GM21717 (cell line): ENCODE measurements at regions not wholly inside any gene's neighbourhood (a gene's known extent, or its start where the extent isn't known, plus 50 kb on each side); places are given as distances from the start of the nearest gene placed in this dataset.
"Not testable (repeated sequence)": the region's sequence is repeated elsewhere in the genome, so short reads cannot be mapped to it uniquely, and the experiment has no call there.

ENCODE experiments used
- ATAC-seq: cut with Tn5 transposase; IDR thresholded peaks from one replicate; pipeline ENCODE4 v1.9.1; 2021; ENCODE audit warnings: mild to moderate bottlenecking, moderate library complexity; ENCODE audit not compliant: unreplicated experiment

GRCh38 chr5:145027286-145027685, 807.9 kb downstream of the PRELID2 start:
- no peak for ATAC-seq

DNA sequence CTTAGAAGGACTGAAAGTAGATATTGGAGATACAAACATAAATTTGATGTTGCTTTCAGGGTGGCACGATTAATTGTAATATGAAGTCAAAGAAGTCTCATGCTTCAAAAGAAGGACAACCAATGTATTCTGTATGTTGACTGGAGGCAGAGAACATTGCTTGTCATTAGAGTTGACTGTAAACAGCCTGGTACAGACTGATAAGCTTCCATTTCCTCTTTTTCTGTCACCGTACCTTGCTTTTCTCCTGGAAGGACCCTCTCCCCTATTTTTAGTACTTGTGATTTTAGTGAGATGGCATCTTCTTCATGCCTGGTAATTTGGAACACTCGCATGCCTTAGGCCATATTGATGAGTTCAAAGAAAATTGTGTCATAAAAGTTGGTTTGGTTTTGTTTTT, 809.4 kb downstream of the PRELID2 start:
- no peak for ATAC-seq

GRCh38 chr5:145015146-145015545, 820.0 kb downstream of the PRELID2 start:
- no peak for ATAC-seq

DNA sequence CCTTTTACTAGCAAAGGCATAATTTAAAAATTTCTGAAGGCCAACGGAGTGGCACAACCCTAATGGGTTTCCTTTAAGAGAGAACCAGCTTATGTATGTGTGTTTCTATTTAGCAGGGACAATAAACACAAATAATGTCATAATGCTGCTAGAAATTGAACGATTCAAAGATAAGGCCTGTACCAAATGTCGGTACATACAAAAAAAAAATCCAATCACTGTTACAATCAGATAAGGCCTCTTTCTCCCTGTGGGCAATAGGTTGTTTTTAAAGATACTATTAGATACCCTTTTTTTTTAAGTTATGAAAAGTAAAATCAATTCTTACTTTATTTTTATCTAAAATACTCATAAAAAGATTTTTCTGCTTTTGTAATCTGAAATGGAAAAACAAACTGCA, 821.0 kb downstream of the PRELID2 start:
- ATAC-seq: no peak

DNA sequence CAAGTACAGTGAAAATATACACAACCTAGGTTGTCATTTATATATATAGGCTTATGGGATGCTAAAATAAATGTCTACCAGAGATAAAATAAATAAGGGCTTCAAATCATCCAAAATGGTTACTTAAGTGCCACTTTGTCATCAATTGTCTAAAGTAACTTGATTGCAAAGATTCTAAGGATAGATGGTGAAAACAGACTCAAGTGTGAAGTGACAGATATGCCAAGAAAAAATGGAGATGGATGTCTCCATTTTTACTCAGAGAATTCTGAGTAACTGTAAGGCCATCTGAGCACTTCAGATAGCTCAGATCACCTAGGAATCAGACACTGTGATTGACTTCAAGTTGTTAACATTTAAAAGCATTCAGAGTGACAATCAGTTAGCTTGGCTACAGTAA, 824.3 kb downstream of the PRELID2 start:
- no peak for ATAC-seq

- no peak for ATAC-seq
Observed at GRCh38 chr5:145008876-145009530, 826.1 kb downstream of the PRELID2 start.

- ATAC-seq: not testable (repeated sequence)
Observed at GRCh38 chr5:144994356-144994755, 823.7 kb downstream of the KCTD16 start.

- ATAC-seq: no peak
Observed at GRCh38 chr5:144983101-144983500, 812.4 kb downstream of the KCTD16 start.

DNA sequence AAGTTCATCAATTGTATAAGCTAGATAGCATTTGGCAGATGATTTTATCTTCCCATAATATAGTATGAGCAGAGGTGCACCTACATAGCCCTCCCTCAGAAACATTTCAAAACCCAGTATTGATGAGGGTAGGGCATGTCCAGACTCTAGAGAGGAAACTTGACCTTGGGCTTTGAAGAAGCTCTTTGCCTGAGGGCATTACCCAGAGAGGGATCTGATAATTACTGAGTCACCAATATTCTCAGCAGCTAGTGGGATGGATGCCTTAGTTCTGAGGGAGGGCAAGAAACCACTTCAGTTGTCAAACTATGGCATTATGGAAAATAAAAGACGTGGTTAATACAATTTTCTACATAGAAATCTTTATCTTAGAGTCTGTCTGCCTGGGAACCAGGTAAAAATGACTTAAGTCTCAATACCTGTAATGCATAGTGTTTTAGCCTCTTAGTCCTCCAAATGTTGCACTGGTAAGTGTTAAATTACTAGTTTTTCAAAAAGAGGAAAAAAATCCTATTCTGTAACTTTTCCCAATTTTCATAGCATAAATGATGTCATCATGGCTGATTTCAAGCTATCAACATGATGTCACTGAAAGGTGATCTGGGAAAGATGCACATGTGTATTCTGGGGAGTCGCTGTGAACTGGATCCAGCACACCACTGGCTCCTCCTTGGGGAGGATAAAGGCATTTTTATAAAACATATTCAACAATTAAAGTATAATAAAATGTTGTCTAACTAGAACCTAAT, 809.0 kb downstream of the KCTD16 start:
- no peak for ATAC-seq

DNA sequence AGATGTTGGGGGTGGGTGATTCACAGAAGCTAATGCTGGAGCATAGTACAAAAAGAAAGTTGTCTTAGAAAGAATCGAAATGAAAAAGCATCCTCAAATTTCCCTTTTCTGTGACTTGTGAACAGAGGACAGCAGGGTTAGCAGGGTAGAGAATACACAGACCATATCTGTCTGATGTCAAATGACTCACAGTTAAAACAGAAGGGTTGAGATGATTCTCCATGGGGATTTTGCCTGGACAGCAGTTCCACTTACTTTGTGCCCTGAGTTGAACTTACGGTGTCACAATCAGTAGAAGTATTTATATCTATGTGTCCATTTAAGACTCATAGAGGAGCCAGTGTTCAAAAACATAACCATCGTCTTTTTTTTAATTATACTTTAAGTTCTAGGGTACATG, 801.6 kb downstream of the KCTD16 start:
- no peak for ATAC-seq

DNA sequence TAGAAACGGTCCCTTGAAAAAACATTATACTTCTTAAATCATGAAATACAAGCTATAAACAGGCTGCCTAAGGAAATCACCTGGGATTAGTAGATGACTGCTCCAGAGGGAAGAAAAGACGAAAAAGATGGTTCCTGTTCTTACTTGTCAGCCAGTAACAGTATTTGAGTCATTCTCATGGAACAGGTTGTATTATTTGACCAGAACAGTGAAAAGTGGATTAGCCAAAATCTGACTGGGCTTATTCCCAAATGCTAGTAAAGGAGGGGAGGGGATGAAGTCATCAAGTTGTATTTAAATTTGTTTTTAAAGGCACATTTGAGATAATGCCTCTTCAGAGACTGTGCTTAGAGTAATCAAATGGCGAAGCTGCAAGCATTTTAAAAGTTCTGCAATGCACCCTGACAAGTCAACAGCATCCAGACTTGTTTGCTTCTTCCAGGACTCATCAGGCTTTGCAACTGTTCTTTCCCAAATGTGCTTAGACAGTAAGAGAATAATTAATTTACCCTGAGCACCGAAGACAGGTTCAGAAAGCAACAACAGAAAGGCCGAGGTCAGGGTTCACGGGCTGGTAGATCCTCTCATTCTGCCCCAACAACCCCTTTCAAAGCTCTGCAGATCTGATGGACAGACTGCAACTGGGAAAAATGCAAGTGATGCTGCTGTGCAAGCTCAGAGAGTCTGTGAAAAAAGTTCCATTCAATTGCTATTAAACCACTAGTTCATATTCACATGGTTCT, 800.6 kb downstream of the KCTD16 start:
- ATAC-seq: no peak

GRCh38 chr5:144960296-144960695, 789.6 kb downstream of the KCTD16 start:
- ATAC-seq: no peak

DNA sequence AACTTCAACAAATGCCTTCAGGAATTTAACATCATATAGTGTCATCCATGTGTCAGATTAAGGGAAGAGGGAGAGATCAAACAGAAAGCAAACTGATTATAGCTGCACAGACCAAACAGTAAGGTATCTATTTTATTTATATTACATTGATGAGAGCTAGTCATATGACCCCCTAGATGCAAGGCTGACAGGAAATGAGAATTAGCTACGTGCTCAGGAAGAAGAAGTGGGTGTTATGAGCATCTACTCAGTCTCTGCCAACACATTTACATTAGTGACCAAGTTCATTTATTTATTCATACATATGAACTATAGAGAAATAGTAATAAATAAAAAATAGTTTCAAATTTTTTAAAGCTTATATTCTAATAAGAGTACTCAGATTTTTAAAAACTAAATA, 787.3 kb downstream of the KCTD16 start:
- ATAC-seq: no peak

- no peak for ATAC-seq
Observed at GRCh38 chr5:144950996-144951395, 780.3 kb downstream of the KCTD16 start.

DNA sequence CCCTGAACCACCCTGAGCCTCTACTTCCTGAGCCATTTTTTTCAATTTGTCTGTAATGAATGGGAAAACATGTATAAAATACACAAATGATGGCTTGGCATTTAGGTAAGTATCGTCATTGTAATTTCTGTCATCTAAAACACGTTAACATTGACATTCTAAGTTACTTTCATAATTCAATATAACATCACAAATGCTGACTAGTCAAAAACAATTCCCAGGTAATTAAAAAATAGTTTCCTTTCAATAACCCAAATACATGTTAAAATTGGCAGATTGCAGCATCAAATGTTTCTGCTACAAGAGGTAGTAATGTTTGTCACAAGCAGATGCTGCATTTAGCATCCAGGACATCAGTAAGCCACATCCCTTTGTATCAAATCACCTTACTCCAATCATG, 776.4 kb downstream of the KCTD16 start:
- no peak for ATAC-seq

DNA sequence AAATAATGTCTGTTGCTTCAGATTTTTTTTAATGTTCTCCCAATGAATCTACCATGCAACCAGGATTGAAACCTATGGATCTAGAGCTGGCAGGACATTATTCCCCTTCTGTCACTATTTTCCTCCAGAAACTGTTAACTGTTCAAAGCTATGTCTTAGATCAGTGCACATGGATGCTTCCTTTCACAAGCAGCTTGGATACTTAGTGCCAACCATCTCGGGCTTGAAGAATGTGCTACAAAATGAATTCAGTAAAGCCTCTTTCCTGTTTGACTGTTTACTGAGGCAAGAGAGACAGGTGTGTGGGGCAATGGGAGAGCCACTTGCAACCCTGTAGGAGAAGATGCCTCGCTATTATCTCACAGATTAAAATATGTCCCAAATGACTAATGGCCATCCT, 774.8 kb downstream of the KCTD16 start:
- ATAC-seq: no peak

GRCh38 chr5:144944936-144945335, 774.3 kb downstream of the KCTD16 start:
- ATAC-seq: no peak

GRCh38 chr5:144941004-144941403, 770.3 kb downstream of the KCTD16 start:
- no peak for ATAC-seq

GRCh38 chr5:144918371-144918770, 747.7 kb downstream of the KCTD16 start:
- ATAC-seq: no peak

DNA sequence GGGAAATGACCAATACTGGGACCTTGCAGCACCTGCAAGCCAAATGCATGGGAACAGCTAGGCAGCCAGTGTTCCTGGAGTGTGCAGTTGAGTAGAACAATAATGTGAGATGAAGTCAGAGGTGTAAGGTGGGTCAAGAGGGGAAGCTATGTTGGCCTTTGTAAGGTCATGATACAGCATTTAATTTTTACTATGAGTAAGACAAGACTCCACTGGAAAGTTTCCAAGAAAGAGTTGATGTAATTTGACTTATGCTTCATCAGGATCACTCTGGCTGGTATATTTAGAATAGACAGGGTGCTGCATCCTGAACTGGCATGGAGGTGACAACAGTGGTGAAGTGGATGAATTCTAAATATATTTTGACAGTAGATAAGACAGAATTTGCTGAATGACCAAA, 744.8 kb downstream of the KCTD16 start:
- no peak for ATAC-seq

GRCh38 chr5:144913661-144914060, 743.0 kb downstream of the KCTD16 start:
- ATAC-seq: no peak

- no peak for ATAC-seq
Observed at GRCh38 chr5:144896473-144896872, 725.8 kb downstream of the KCTD16 start.
